ENCODE measurements at regions not wholly inside any gene's neighbourhood (a gene's known extent, or its start where the extent isn't known, plus 50 kb on each side); places are given as distances from the start of the nearest gene placed in this dataset.

DNA sequence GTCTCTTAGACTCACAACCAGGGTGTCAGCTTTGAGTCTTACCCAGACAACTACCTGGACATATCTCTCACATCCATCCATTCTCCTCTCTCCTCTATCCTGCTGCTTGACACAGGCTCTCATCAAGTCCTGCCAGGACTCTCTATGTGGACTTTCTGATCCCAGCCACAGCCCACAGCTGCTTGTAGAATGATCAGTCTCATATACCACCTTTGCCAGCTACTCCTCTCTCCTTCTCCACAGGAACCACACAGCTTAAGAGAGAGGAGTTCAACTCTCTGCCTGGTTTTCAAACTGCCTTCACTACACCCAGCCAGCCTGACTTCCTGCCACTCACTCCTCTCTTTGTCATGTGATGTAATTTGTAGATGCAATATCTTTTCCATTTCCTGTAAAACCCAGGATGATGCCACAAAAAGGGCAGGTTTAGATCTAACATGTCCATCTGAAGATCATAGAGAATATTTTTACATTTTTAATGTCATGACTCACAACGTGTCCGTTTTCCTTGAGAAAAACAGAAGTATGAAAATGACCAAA is 154.0 kb downstream of the RAB11FIP2 start:
- TF ChIP-seq, protein P1, sequence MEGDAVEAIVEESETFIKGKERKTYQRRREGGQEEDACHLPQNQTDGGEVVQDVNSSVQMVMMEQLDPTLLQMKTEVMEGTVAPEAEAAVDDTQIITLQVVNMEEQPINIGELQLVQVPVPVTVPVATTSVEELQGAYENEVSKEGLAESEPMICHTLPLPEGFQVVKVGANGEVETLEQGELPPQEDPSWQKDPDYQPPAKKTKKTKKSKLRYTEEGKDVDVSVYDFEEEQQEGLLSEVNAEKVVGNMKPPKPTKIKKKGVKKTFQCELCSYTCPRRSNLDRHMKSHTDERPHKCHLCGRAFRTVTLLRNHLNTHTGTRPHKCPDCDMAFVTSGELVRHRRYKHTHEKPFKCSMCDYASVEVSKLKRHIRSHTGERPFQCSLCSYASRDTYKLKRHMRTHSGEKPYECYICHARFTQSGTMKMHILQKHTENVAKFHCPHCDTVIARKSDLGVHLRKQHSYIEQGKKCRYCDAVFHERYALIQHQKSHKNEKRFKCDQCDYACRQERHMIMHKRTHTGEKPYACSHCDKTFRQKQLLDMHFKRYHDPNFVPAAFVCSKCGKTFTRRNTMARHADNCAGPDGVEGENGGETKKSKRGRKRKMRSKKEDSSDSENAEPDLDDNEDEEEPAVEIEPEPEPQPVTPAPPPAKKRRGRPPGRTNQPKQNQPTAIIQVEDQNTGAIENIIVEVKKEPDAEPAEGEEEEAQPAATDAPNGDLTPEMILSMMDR (IDR thresholded peaks at IDR 0.05 in 2 of 3, conservative IDR thresholded peaks at IDR 0.05 in 1 of 3; ENCODE audit: control insufficient read depth in 2 of 3, extremely low read depth in 1 of 3, insufficient read depth in 1 of 3, low read depth in 3 of 3, low read length in 3 of 3): no peak
- no peak for TF ChIP-seq RAD21 (IDR thresholded peaks at IDR 0.05; ENCODE audit: insufficient read depth, low read depth, low read length)
- TF ChIP-seq MYC (IDR thresholded peaks at IDR 0.05; ENCODE audit: insufficient read depth, insufficient read length, insufficient replicate concordance, low read length, severe bottlenecking): no peak
- TF ChIP-seq EZH2 (IDR thresholded peaks at IDR 0.05; ENCODE audit: borderline replicate concordance, control insufficient read depth, low read depth, low read length): no peak
- no peak for TF ChIP-seq YY1 (IDR thresholded peaks at IDR 0.05; ENCODE audit: low read depth, low read length)
- TF ChIP-seq E2F4 (IDR thresholded peaks at IDR 0.05; ENCODE audit: low read depth, low read length): no peak
- no peak for TF ChIP-seq EP300 (IDR thresholded peaks at IDR 0.05; ENCODE audit: borderline replicate concordance in 1 of 2, control insufficient read depth in 1 of 2, low read depth in 2 of 2, low read length in 2 of 2)
- TF ChIP-seq SUZ12 (IDR thresholded peaks at IDR 0.05; ENCODE audit: unreplicated experiment): no peak
- TF ChIP-seq, protein P2, sequence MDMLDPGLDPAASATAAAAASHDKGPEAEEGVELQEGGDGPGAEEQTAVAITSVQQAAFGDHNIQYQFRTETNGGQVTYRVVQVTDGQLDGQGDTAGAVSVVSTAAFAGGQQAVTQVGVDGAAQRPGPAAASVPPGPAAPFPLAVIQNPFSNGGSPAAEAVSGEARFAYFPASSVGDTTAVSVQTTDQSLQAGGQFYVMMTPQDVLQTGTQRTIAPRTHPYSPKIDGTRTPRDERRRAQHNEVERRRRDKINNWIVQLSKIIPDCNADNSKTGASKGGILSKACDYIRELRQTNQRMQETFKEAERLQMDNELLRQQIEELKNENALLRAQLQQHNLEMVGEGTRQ (IDR thresholded peaks at IDR 0.05; ENCODE audit: borderline replicate concordance, low read depth, low read length): no peak
- no peak for TF ChIP-seq HDAC6 (IDR thresholded peaks at IDR 0.05; ENCODE audit: unreplicated experiment)
- TF ChIP-seq HCFC1 (IDR thresholded peaks at IDR 0.05; ENCODE audit: low read length): no peak
- no peak for TF ChIP-seq RCOR1 (conservative IDR thresholded peaks at IDR 0.05; ENCODE audit: low read depth, low read length)

Data from GM12878 (cell line).